Testis (tissue), 2 donors: ENCODE measurements at regions not wholly inside any gene's neighbourhood (a gene's known extent, or its start where the extent isn't known, plus 50 kb on each side); places are given as distances from the start of the nearest gene placed in this dataset.

Source experiments
- DNase-seq: peaks from one replicate; pipeline ENCODE4 v3.0.0-alpha.2; 2019
- H3K27ac ChIP-seq, 2 donors: fragments of 200-600 bp; sonication (generic); one replicate each; pipeline ENCODE4 v1.5.1; 2019
- H3K27me3 ChIP-seq: fragments of 200-600 bp; sonication (generic); one replicate; pipeline ENCODE4 v1.5.1; 2019
- H3K36me3 ChIP-seq: fragments of 200-600 bp; sonication (generic); one replicate; pipeline ENCODE4 v1.5.1; 2017; ENCODE audit warnings: low read depth; ENCODE audit errors: missing control alignments
- H3K4me1 ChIP-seq: fragments of 200-600 bp; sonication (generic); one replicate; pipeline ENCODE4 v1.5.1; 2019
- H3K4me3 ChIP-seq, 2 donors: fragments of 200-600 bp; sonication (generic); one replicate each; pipeline ENCODE4 v1.5.1; 2017 to 2019
- H3K9me3 ChIP-seq: fragments of 200-600 bp; sonication (generic); one replicate; pipeline ENCODE4 v1.5.1; 2017
- CTCF ChIP-seq, 3 experiments: fragments of 450-650 bp in 2 of 3; fragments of 200-600 bp in 1 of 3; sonication (generic) in 1 of 3; IDR thresholded peaks; one replicate each; pipeline ENCODE4 v1.5.1; 2016 to 2019; ENCODE audit warnings: antibody characterized with exemption in 3 of 3, mild to moderate bottlenecking in 2 of 3, moderate library complexity in 1 of 3
- POLR2A ChIP-seq: fragments of 450-650 bp; IDR thresholded peaks from one replicate; pipeline ENCODE4 v1.6.1; 2017; ENCODE audit warnings: antibody characterized with exemption, mild to moderate bottlenecking, moderate library complexity
- WGBS, 2 donors: methylation state at CpG; one replicate each; pipeline ENCODE4 v1.1.5; 2018; 5-methylcytosine and 5-hydroxymethylcytosine counted together
- intact Hi-C: fragments of 100-400 bp; cut with DNase I; formaldehyde crosslinking; loops from one replicate; pipeline ENCODE4 v1.15.1; 2023; ENCODE audit warnings: low total_unique reads

GRCh38 chr1:89460325-89460724 is 64.3 kb upstream of the LRRC8B start:
- no peaks in the 10 kb centered on the region for H3K36me3 ChIP-seq
- H3K9me3 ChIP-seq: no peaks in the 10 kb centered on the region
- no peak overlapping the region for H3K4me3 ChIP-seq
- no peak for DNase-seq
- intact Hi-C loops: no loop called here
- no peaks in the 10 kb centered on the region for H3K27me3 ChIP-seq
- no peak for TF ChIP-seq CTCF (IDR thresholded peaks at IDR 0.05)
- no peak for TF ChIP-seq POLR2A
- 86 to 97% methylated on average over 1 of the region's 1 CpG for WGBS, 2 donors
- no peak overlapping the region for H3K27ac ChIP-seq
- H3K4me1 ChIP-seq: no peaks in the 10 kb centered on the region

- Histone ChIP-seq H3K36me3 (no peaks in the 10 kb centered on the region), H3K4me3 (no peak overlapping the region), H3K27me3 (no peaks in the 10 kb centered on the region), H3K4me1 (no peaks in the 10 kb centered on the region), H3K27ac (no peak overlapping the region), H3K9me3 (no peaks in the 10 kb centered on the region)
- 78 to 96% methylated on average over 3 of the region's 3 CpGs for WGBS, 2 donors
- TF ChIP-seq POLR2A (no peak), CTCF (IDR thresholded peaks at IDR 0.05) (no peak)
- intact Hi-C loops: no loop called here
- DNase-seq: no peak
Observed at GRCh38 chr1:89462250-89462649, 62.4 kb upstream of the LRRC8B start.

- TF ChIP-seq CTCF (IDR thresholded peaks at IDR 0.05) (no peak), POLR2A (no peak)
- intact Hi-C loops: no loop called here
- Histone ChIP-seq H3K9me3 (no peaks in the 10 kb centered on the region), H3K36me3 (no peaks in the 10 kb centered on the region), H3K27ac (no peak overlapping the region), H3K4me1 (no peaks in the 10 kb centered on the region), H3K27me3 (no peaks in the 10 kb centered on the region), H3K4me3 (no peak overlapping the region)
- WGBS, 2 donors: 42 to 47% methylated on average over 2 of the region's 2 CpGs
- DNase-seq: no peak
Observed at GRCh38 chr1:89464008-89464407, 60.6 kb upstream of the LRRC8B start.

GRCh38 chr1:89465201-89465600 is 59.4 kb upstream of the LRRC8B start:
- no peak for TF ChIP-seq POLR2A
- no peak for TF ChIP-seq CTCF (IDR thresholded peaks at IDR 0.05)
- Histone ChIP-seq H3K4me1 (no peaks in the 10 kb centered on the region), H3K27ac (no peak overlapping the region), H3K36me3 (no peaks in the 10 kb centered on the region), H3K9me3 (no peaks in the 10 kb centered on the region), H3K4me3 (no peak overlapping the region), H3K27me3 (no peaks in the 10 kb centered on the region)
- DNase-seq: no peak
- 94 to 96% methylated on average over 1 of the region's 1 CpG for WGBS, 2 donors
- intact Hi-C loops: no loop called here

GRCh38 chr1:89466307-89466930 is 58.2 kb upstream of the LRRC8B start:
- no peaks in the 10 kb centered on the region for H3K27me3 ChIP-seq
- H3K9me3 ChIP-seq: no peaks in the 10 kb centered on the region
- no peak for DNase-seq
- intact Hi-C loops: no loop called here
- H3K27ac ChIP-seq: no peak overlapping the region
- H3K4me3 ChIP-seq: no peak overlapping the region
- no peaks in the 10 kb centered on the region for H3K36me3 ChIP-seq
- no peaks in the 10 kb centered on the region for H3K4me1 ChIP-seq
- whole genome bisulfite sequencing, 2 donors: 69 to 72% methylated on average over 6 of the region's 6 CpGs
- no peak for TF ChIP-seq CTCF (IDR thresholded peaks at IDR 0.05)
- no peak for TF ChIP-seq POLR2A
